ENCODE measurements at regions not wholly inside any gene's neighbourhood (a gene's known extent, or its start where the extent isn't known, plus 50 kb on each side); places are given as distances from the start of the nearest gene placed in this dataset.
"Not testable (repeated sequence)": the region's sequence is repeated elsewhere in the genome, so short reads cannot be mapped to it uniquely, and the experiment has no call there.

- DNase-seq (ENCODE audit: low read depth, low spot score): no peak
- Histone ChIP-seq H3K9me3 (ENCODE audit: control insufficient read depth, insufficient read depth, low read length) (no peaks in the 10 kb centered on the region), H3K36me3 (ENCODE audit: control insufficient read depth, insufficient read depth, low read length) (no peaks in the 10 kb centered on the region), H3K4me1 (ENCODE audit: control insufficient read depth, insufficient read depth, low read length) (peaks cover 1% of the 10 kb centered on the region; the same call in 1 of the 2 replicates), H3K27me3 (ENCODE audit: control insufficient read depth, insufficient read depth, low read length) (no peaks in the 10 kb centered on the region), H3K27ac (ENCODE audit: low read length) (no peak overlapping the region), H3K4me3 (ENCODE audit: low read length) (no peak overlapping the region)
- WGBS (ENCODE audit: insufficient coverage, insufficient read length): no CpG with 5 or more reads among the region's 3 CpGs
These were observed 135.6 kb downstream of the NUFIP1 start for GRCh38 chr13:44853641-44854040.

- no CpG with 5 or more reads among the region's 11 CpGs for WGBS (ENCODE audit: insufficient coverage, insufficient read length)
- DNase-seq (ENCODE audit: low read depth, low spot score): no peak
These were observed 140.2 kb downstream of the NUFIP1 start for GRCh38 chr13:44848920-44849676.

GRCh38 chr13:44845281-44846058 lies 143.8 kb downstream of the NUFIP1 start:
- no CpG with 5 or more reads among the region's 11 CpGs for WGBS (ENCODE audit: insufficient coverage, insufficient read length)
- not testable (repeated sequence) for H3K27me3 ChIP-seq (ENCODE audit: control insufficient read depth, insufficient read depth, low read length); H3K4me3 ChIP-seq (ENCODE audit: low read length); H3K36me3 ChIP-seq (ENCODE audit: control insufficient read depth, insufficient read depth, low read length); DNase-seq (ENCODE audit: low read depth, low spot score); H3K27ac ChIP-seq (ENCODE audit: low read length); H3K9me3 ChIP-seq (ENCODE audit: control insufficient read depth, insufficient read depth, low read length); H3K4me1 ChIP-seq (ENCODE audit: control insufficient read depth, insufficient read depth, low read length)

More at GRCh38 chr13:44848920-44849676, 140.2 kb downstream of the NUFIP1 start:
- H3K4me1 ChIP-seq (ENCODE audit: control insufficient read depth, insufficient read depth, low read length): peaks cover 1% of the 10 kb centered on the region; the same call in 1 of the 2 replicates
- no peaks in the 10 kb centered on the region for H3K27me3 ChIP-seq (ENCODE audit: control insufficient read depth, insufficient read depth, low read length)
- H3K27ac ChIP-seq (ENCODE audit: low read length): no peak overlapping the region
- H3K4me3 ChIP-seq (ENCODE audit: low read length): no peak overlapping the region
- H3K36me3 ChIP-seq (ENCODE audit: control insufficient read depth, insufficient read depth, low read length): no peaks in the 10 kb centered on the region
- no peaks in the 10 kb centered on the region for H3K9me3 ChIP-seq (ENCODE audit: control insufficient read depth, insufficient read depth, low read length)

- DNase-seq (ENCODE audit: low read depth, low spot score): no peak
- no peaks in the 10 kb centered on the region for H3K36me3 ChIP-seq (ENCODE audit: control insufficient read depth, insufficient read depth, low read length)
- H3K4me3 ChIP-seq (ENCODE audit: low read length): no peak overlapping the region
- no peak overlapping the region for H3K27ac ChIP-seq (ENCODE audit: low read length)
- no peaks in the 10 kb centered on the region for H3K4me1 ChIP-seq (ENCODE audit: control insufficient read depth, insufficient read depth, low read length)
- no CpG with 5 or more reads among the region's 8 CpGs for WGBS (ENCODE audit: insufficient coverage, insufficient read length)
- no peaks in the 10 kb centered on the region for H3K9me3 ChIP-seq (ENCODE audit: control insufficient read depth, insufficient read depth, low read length)
- no peaks in the 10 kb centered on the region for H3K27me3 ChIP-seq (ENCODE audit: control insufficient read depth, insufficient read depth, low read length)
These were observed 144.5 kb downstream of the NUFIP1 start for GRCh38 chr13:44844786-44845185.

- H3K4me3 ChIP-seq (ENCODE audit: low read length): no peak overlapping the region
- no peaks in the 10 kb centered on the region for H3K36me3 ChIP-seq (ENCODE audit: control insufficient read depth, insufficient read depth, low read length)
- H3K27me3 ChIP-seq (ENCODE audit: control insufficient read depth, insufficient read depth, low read length): no peaks in the 10 kb centered on the region
- no CpG with 5 or more reads among the region's 1 CpG for WGBS (ENCODE audit: insufficient coverage, insufficient read length)
- H3K27ac ChIP-seq (ENCODE audit: low read length): no peak overlapping the region
- no peaks in the 10 kb centered on the region for H3K9me3 ChIP-seq (ENCODE audit: control insufficient read depth, insufficient read depth, low read length)
- DNase-seq (ENCODE audit: low read depth, low spot score): no peak
- H3K4me1 ChIP-seq (ENCODE audit: control insufficient read depth, insufficient read depth, low read length): no peaks in the 10 kb centered on the region
These were observed 145.9 kb downstream of the NUFIP1 start for GRCh38 chr13:44843403-44843802.

- no peaks in the 10 kb centered on the region for H3K9me3 ChIP-seq (ENCODE audit: control insufficient read depth, insufficient read depth, low read length)
- no peaks in the 10 kb centered on the region for H3K36me3 ChIP-seq (ENCODE audit: control insufficient read depth, insufficient read depth, low read length)
- no CpG with 5 or more reads among the region's 1 CpG for WGBS (ENCODE audit: insufficient coverage, insufficient read length)
- DNase-seq (ENCODE audit: low read depth, low spot score): no peak
- H3K4me1 ChIP-seq (ENCODE audit: control insufficient read depth, insufficient read depth, low read length): no peaks in the 10 kb centered on the region
- no peak overlapping the region for H3K4me3 ChIP-seq (ENCODE audit: low read length)
- H3K27me3 ChIP-seq (ENCODE audit: control insufficient read depth, insufficient read depth, low read length): no peaks in the 10 kb centered on the region
- no peak overlapping the region for H3K27ac ChIP-seq (ENCODE audit: low read length)
These were observed 147.1 kb downstream of the NUFIP1 start for GRCh38 chr13:44842158-44842557.

- Histone ChIP-seq H3K27ac (ENCODE audit: low read length) (no peak overlapping the region), H3K36me3 (ENCODE audit: control insufficient read depth, insufficient read depth, low read length) (no peaks in the 10 kb centered on the region), H3K4me3 (ENCODE audit: low read length) (no peak overlapping the region), H3K9me3 (ENCODE audit: control insufficient read depth, insufficient read depth, low read length) (no peaks in the 10 kb centered on the region), H3K27me3 (ENCODE audit: control insufficient read depth, insufficient read depth, low read length) (no peaks in the 10 kb centered on the region), H3K4me1 (ENCODE audit: control insufficient read depth, insufficient read depth, low read length) (no peaks in the 10 kb centered on the region)
- WGBS (ENCODE audit: insufficient coverage, insufficient read length): no CpG with 5 or more reads among the region's 2 CpGs
- no peak for DNase-seq (ENCODE audit: low read depth, low spot score)
These were observed 149.1 kb downstream of the NUFIP1 start for GRCh38 chr13:44840131-44840530.

- Histone ChIP-seq H3K9me3 (ENCODE audit: control insufficient read depth, insufficient read depth, low read length) (no peaks in the 10 kb centered on the region), H3K4me1 (ENCODE audit: control insufficient read depth, insufficient read depth, low read length) (no peaks in the 10 kb centered on the region), H3K4me3 (ENCODE audit: low read length) (no peak overlapping the region), H3K36me3 (ENCODE audit: control insufficient read depth, insufficient read depth, low read length) (no peaks in the 10 kb centered on the region), H3K27ac (ENCODE audit: low read length) (no peak overlapping the region), H3K27me3 (ENCODE audit: control insufficient read depth, insufficient read depth, low read length) (no peaks in the 10 kb centered on the region)
- no peak for DNase-seq (ENCODE audit: low read depth, low spot score)
- no CpG with 5 or more reads among the region's 1 CpG for WGBS (ENCODE audit: insufficient coverage, insufficient read length)
These were observed 152.0 kb downstream of the NUFIP1 start for GRCh38 chr13:44837250-44837649.

- no peak overlapping the region for H3K27ac ChIP-seq (ENCODE audit: low read length)
- H3K27me3 ChIP-seq (ENCODE audit: control insufficient read depth, insufficient read depth, low read length): no peaks in the 10 kb centered on the region
- no peak for DNase-seq (ENCODE audit: low read depth, low spot score)
- no peaks in the 10 kb centered on the region for H3K9me3 ChIP-seq (ENCODE audit: control insufficient read depth, insufficient read depth, low read length)
- H3K36me3 ChIP-seq (ENCODE audit: control insufficient read depth, insufficient read depth, low read length): no peaks in the 10 kb centered on the region
- no peaks in the 10 kb centered on the region for H3K4me1 ChIP-seq (ENCODE audit: control insufficient read depth, insufficient read depth, low read length)
- WGBS (ENCODE audit: insufficient coverage, insufficient read length): no CpG with 5 or more reads among the region's 4 CpGs
- H3K4me3 ChIP-seq (ENCODE audit: low read length): no peak overlapping the region
These were observed 154.9 kb downstream of the NUFIP1 start for GRCh38 chr13:44834404-44834803.

GRCh38 chr13:44833626-44834025 lies 155.6 kb downstream of the NUFIP1 start:
- H3K4me1 ChIP-seq (ENCODE audit: control insufficient read depth, insufficient read depth, low read length): no peaks in the 10 kb centered on the region
- no peak overlapping the region for H3K27ac ChIP-seq (ENCODE audit: low read length)
- no peaks in the 10 kb centered on the region for H3K36me3 ChIP-seq (ENCODE audit: control insufficient read depth, insufficient read depth, low read length)
- DNase-seq (ENCODE audit: low read depth, low spot score): no peak
- H3K27me3 ChIP-seq (ENCODE audit: control insufficient read depth, insufficient read depth, low read length): no peaks in the 10 kb centered on the region
- H3K9me3 ChIP-seq (ENCODE audit: control insufficient read depth, insufficient read depth, low read length): no peaks in the 10 kb centered on the region
- H3K4me3 ChIP-seq (ENCODE audit: low read length): no peak overlapping the region
- WGBS (ENCODE audit: insufficient coverage, insufficient read length): no CpG with 5 or more reads among the region's 7 CpGs
